ENCODE measurements at regions not wholly inside any gene's neighbourhood (a gene's known extent, or its start where the extent isn't known, plus 50 kb on each side); places are given as distances from the start of the nearest gene placed in this dataset.
"Not testable (repeated sequence)": the region's sequence is repeated elsewhere in the genome, so short reads cannot be mapped to it uniquely, and the experiment has no call there.

DNA sequence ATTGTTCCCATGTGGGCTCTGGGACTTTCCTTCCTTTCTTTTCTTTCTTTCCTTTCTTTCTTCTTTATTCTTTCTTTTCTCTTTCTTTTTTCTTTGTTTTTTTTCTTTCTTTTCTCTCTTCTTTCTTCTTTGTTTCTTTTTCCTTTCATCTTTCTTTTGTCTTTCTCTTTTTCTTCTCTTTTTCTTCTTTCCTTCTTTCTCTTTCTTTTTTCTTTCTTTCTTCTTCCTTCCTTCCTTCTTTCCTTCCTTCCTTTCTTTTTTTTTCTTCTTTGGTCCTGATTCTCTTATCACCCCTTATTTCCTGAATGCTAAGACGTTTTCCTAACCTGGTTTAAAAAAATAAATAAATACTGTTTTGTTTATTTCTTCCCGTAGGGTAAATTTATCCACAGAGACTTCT is 93.2 kb downstream of the CRLF2 start:
- H3K27me3 ChIP-seq (ENCODE audit: control insufficient read depth in 5 of 5, insufficient read depth in 4 of 5, low read length in 5 of 5), result peaks cover 0 to 8% (median 6%) of the 10 kb centered on the region in 5 donors
- no peaks in the 10 kb centered on the region for H3K9me3 ChIP-seq (ENCODE audit: control insufficient read depth in 5 of 5, low read length in 5 of 5)
- no peak overlapping the region for H3K9ac ChIP-seq (ENCODE audit: low read length in 5 of 5)
- no peak overlapping the region for H3K27ac ChIP-seq (ENCODE audit: low read depth, low read length)
- H3K4me3 ChIP-seq (ENCODE audit: low read depth in 1 of 5, low read length in 5 of 5), result no peak overlapping the region
- no peaks in the 10 kb centered on the region for H3K36me3 ChIP-seq (ENCODE audit: control insufficient read depth in 5 of 5, insufficient read depth in 5 of 5, low read length in 5 of 5)
- H3K4me1 ChIP-seq (ENCODE audit: control insufficient read depth in 5 of 5, insufficient read depth in 5 of 5, low read length in 5 of 5), result peaks cover 0 to 5% (median 0%) of the 10 kb centered on the region in 5 donors

DNA sequence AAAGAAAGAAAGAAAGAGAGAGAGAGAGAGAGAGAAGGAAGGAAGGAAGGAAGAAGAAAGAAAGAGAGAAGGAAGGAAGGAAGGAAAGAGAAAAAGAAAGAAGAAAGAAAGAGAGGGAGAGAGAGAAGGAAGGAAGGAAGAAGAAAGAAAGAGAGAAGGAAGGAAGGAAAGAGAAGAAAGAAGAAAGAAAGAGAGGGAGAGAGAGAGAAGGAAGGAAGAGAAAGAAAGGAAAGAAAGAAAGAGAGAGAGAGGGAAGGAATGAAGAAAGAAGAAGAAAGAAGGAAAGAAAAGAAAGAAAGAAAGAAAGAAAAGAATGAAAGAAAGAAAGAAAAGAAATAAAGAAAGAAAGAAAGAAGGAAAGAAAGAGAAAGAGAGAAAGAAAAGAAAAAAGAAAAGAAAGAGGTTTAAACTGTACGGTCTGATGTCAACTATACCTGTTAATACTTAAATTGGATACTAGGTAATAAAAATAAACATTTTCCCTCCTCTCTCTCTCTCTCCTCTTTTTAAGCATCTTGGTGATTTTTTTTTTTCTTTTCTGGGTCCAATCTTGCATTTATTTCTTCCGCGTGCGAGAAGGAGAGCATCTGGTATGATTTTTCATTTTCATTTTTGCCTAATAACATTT is 93.8 kb downstream of the CRLF2 start:
- no peak overlapping the region for H3K4me3 ChIP-seq (ENCODE audit: low read depth in 1 of 5, low read length in 5 of 5)
- H3K9me3 ChIP-seq (ENCODE audit: control insufficient read depth in 5 of 5, low read length in 5 of 5), result no peaks in the 10 kb centered on the region
- H3K4me1 ChIP-seq (ENCODE audit: control insufficient read depth in 5 of 5, insufficient read depth in 5 of 5, low read length in 5 of 5), result peaks cover 0 to 1% (median 0%) of the 10 kb centered on the region in 5 donors
- H3K27ac ChIP-seq (ENCODE audit: low read depth, low read length), result no peak overlapping the region
- H3K27me3 ChIP-seq (ENCODE audit: control insufficient read depth in 5 of 5, insufficient read depth in 4 of 5, low read length in 5 of 5), result peaks cover 0 to 8% (median 4%) of the 10 kb centered on the region in 5 donors
- H3K36me3 ChIP-seq (ENCODE audit: control insufficient read depth in 5 of 5, insufficient read depth in 5 of 5, low read length in 5 of 5), result no peaks in the 10 kb centered on the region
- no peak overlapping the region for H3K9ac ChIP-seq (ENCODE audit: low read length in 5 of 5)

DNA sequence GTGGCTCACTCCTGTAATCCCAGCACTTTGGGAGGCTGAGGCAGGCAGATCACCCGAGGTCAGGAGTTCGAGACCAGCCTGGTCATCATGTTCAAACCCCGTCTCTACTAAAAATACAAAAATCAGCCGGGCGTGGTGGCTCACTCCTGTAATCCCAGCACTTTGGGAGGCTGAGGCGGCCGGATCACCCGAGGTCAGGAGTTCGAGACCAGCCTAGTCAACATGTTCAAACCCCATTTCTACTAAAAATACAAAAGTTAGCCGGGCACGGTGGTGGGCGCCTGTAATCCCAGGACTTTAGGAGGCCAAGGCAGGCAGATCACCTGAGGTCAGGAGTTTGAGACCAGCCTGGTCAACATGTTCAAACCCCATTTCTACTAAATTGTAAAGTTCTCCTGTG is 97.0 kb downstream of the CRLF2 start:
- peaks cover 0 to 22% (median 12%) of the 10 kb centered on the region in 5 donors for H3K27me3 ChIP-seq (ENCODE audit: control insufficient read depth in 5 of 5, insufficient read depth in 4 of 5, low read length in 5 of 5)
- not testable (repeated sequence) for H3K27ac ChIP-seq (ENCODE audit: low read depth, low read length); H3K36me3 ChIP-seq (ENCODE audit: control insufficient read depth in 5 of 5, insufficient read depth in 5 of 5, low read length in 5 of 5); H3K9ac ChIP-seq (ENCODE audit: low read length in 5 of 5); H3K4me1 ChIP-seq (ENCODE audit: control insufficient read depth in 5 of 5, insufficient read depth in 5 of 5, low read length in 5 of 5); H3K4me3 ChIP-seq (ENCODE audit: low read depth in 1 of 5, low read length in 5 of 5); H3K9me3 ChIP-seq (ENCODE audit: control insufficient read depth in 5 of 5, low read length in 5 of 5)

DNA sequence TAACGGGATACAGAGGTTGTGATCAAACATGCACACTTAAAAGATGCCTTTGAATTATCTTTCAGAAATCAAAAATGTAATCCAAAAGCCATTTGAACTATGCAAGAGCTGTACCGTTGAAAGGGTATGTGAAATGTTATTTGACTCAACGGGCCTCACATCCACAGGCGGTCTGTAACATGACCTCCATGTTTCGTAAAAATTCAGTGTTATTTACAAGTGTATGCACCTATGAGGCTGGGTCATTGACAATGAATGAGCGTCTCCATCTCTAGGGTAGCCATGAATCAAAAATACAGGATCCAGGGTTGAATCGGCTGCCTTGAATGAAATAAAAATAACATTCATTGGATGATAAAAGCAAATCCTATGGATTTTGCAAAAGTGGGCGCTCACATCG is 100.1 kb downstream of the CRLF2 start:
- no peak overlapping the region for H3K9ac ChIP-seq (ENCODE audit: low read length in 5 of 5)
- H3K4me1 ChIP-seq (ENCODE audit: control insufficient read depth in 5 of 5, insufficient read depth in 5 of 5, low read length in 5 of 5), result no peaks in the 10 kb centered on the region
- peaks cover 4 to 30% (median 19%) of the 10 kb centered on the region in 5 donors for H3K27me3 ChIP-seq (ENCODE audit: control insufficient read depth in 5 of 5, insufficient read depth in 4 of 5, low read length in 5 of 5)
- H3K4me3 ChIP-seq (ENCODE audit: low read depth in 1 of 5, low read length in 5 of 5), result no peak overlapping the region
- peaks cover 0 to 6% (median 0%) of the 10 kb centered on the region in 5 donors for H3K9me3 ChIP-seq (ENCODE audit: control insufficient read depth in 5 of 5, low read length in 5 of 5)
- no peak overlapping the region for H3K27ac ChIP-seq (ENCODE audit: low read depth, low read length)
- no peaks in the 10 kb centered on the region for H3K36me3 ChIP-seq (ENCODE audit: control insufficient read depth in 5 of 5, insufficient read depth in 5 of 5, low read length in 5 of 5)

DNA sequence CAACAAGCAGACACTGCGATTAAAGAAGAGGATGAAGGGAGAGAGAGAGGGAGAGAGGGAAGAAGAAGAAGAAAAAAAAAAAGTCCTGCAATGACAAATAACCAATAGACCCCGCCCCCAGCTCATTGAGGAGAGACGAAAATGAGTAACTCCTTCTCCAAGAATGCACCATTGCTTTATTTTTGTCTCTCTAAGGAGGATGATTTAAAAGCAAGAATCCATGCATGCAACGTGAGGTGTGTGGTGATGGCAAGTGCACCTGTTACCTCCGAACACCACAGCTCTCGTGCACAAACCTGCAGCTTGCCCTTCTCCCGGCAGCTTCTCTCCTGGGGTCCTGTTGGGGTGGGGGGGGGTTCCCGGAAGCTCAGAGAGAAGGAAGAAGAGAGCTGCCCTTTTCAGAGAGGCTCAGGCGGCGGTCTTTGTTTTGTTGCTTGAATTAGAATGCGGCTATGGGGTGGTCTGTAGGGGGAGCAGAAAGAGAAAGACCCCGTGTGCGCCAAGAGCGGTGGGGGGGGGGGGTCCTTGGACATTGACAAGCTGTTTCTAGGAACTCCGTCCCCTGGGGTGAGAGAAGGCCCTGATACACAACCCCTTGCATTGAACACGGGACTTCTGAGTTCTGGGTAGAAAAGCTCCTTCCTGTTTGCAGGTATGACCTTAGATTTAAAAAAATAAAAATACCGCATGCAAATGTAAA is 100.7 kb downstream of the CRLF2 start:
- Histone ChIP-seq H3K9me3 (ENCODE audit: control insufficient read depth in 5 of 5, low read length in 5 of 5) (peaks cover 0 to 6% (median 0%) of the 10 kb centered on the region in 5 donors), H3K27me3 (ENCODE audit: control insufficient read depth in 5 of 5, insufficient read depth in 4 of 5, low read length in 5 of 5) (peaks cover 4 to 33% (median 19%) of the 10 kb centered on the region in 5 donors)

DNA sequence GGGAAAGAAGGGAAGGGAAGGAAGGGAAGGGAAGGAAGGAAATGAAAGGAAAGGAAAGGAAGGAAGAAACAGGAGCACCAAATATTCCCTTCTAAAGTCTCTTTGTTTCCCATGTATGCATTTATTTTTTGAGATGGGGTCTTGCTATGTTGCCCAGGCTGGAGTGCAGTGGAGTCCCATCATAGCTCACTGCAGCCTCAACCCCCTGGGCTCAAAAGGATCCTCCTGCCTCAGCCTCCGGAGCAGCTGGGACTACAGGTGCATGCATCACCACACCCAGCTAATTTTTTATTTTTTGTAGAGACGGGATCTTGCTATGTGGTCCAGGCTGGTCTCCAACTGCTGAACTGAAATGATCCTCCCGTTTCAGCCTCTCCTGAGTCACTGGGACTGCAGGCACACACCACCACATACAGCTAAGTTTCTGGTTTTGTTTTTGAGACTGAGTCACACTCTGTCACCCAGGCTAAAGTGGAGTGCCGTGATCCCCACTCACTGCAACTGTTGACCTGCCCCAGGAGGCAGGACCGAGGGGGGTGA is 102.8 kb downstream of the CRLF2 start:
- Histone ChIP-seq H3K36me3 (ENCODE audit: control insufficient read depth in 5 of 5, insufficient read depth in 5 of 5, low read length in 5 of 5) (no peaks in the 10 kb centered on the region), H3K4me1 (ENCODE audit: control insufficient read depth in 5 of 5, insufficient read depth in 5 of 5, low read length in 5 of 5) (no peaks in the 10 kb centered on the region), H3K27me3 (ENCODE audit: control insufficient read depth in 5 of 5, insufficient read depth in 4 of 5, low read length in 5 of 5) (peaks cover 4 to 38% (median 19%) of the 10 kb centered on the region in 5 donors), H3K27ac (ENCODE audit: low read depth, low read length) (no peak overlapping the region), H3K9me3 (ENCODE audit: control insufficient read depth in 5 of 5, low read length in 5 of 5) (peaks cover 0 to 6% (median 0%) of the 10 kb centered on the region in 5 donors), H3K9ac (ENCODE audit: low read length in 5 of 5) (no peak overlapping the region), H3K4me3 (ENCODE audit: low read depth in 1 of 5, low read length in 5 of 5) (no peak overlapping the region)

More for the DNA sequence above, 100.7 kb downstream of the CRLF2 start:
- no peaks in the 10 kb centered on the region for H3K4me1 ChIP-seq (ENCODE audit: control insufficient read depth in 5 of 5, insufficient read depth in 5 of 5, low read length in 5 of 5)
- no peak overlapping the region for H3K27ac ChIP-seq (ENCODE audit: low read depth, low read length)
- H3K9ac ChIP-seq (ENCODE audit: low read length in 5 of 5), result no peak overlapping the region
- H3K4me3 ChIP-seq (ENCODE audit: low read depth in 1 of 5, low read length in 5 of 5), result no peak overlapping the region
- H3K36me3 ChIP-seq (ENCODE audit: control insufficient read depth in 5 of 5, insufficient read depth in 5 of 5, low read length in 5 of 5), result no peaks in the 10 kb centered on the region

DNA sequence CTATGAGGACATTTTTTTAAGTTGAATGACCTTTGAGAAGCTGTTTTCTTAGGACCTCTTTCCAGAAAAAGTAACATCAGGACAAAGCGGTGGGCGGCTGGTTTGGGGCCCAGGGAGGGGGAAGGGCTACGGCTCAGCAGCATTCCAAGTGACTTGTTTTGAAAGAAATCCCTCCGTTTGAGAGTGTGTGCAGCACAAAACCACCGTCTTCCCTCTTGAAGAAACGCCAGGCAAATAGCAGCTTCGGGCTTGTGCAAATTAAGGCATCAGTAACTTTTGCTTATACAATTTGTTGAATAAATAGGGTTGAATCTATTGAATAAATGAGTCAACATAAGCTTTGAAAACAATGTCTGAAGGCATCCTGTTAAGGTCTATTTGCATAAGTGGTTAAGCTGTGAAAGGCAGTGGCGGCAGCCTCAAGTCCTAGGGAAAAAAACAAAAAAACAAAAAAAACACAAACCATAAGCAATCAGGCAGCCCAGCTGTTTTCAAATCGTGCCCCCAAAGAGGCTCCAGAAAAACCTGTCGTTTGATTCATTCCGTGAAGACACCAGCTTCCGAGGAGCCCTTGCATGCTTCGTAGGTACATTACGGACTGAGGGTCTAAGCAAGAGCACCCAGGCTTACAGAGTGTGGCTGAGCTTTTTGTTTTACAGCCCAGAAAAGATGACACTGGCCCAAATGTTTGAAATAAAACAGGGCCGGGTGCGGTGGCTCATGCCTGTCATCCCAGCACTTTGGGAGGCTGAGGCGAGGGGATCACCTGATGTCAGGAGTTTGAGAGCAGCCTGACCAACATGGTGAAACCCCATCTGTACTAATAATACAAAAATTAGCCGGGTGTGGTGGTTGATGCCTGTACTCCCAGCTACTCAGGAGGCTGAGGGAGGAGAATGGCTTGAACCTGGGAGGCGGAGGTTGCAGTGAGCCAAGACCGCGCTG is 103.7 kb downstream of the CRLF2 start:
- Histone ChIP-seq H3K4me3 (ENCODE audit: low read depth in 1 of 5, low read length in 5 of 5) (no peak overlapping the region), H3K4me1 (ENCODE audit: control insufficient read depth in 5 of 5, insufficient read depth in 5 of 5, low read length in 5 of 5) (no peaks in the 10 kb centered on the region), H3K9me3 (ENCODE audit: control insufficient read depth in 5 of 5, low read length in 5 of 5) (peaks cover 0 to 6% (median 0%) of the 10 kb centered on the region in 5 donors), H3K36me3 (ENCODE audit: control insufficient read depth in 5 of 5, insufficient read depth in 5 of 5, low read length in 5 of 5) (no peaks in the 10 kb centered on the region), H3K9ac (ENCODE audit: low read length in 5 of 5) (no peak overlapping the region), H3K27ac (ENCODE audit: low read depth, low read length) (no peak overlapping the region), H3K27me3 (ENCODE audit: control insufficient read depth in 5 of 5, insufficient read depth in 4 of 5, low read length in 5 of 5) (peaks cover 4 to 38% (median 19%) of the 10 kb centered on the region in 5 donors)

DNA sequence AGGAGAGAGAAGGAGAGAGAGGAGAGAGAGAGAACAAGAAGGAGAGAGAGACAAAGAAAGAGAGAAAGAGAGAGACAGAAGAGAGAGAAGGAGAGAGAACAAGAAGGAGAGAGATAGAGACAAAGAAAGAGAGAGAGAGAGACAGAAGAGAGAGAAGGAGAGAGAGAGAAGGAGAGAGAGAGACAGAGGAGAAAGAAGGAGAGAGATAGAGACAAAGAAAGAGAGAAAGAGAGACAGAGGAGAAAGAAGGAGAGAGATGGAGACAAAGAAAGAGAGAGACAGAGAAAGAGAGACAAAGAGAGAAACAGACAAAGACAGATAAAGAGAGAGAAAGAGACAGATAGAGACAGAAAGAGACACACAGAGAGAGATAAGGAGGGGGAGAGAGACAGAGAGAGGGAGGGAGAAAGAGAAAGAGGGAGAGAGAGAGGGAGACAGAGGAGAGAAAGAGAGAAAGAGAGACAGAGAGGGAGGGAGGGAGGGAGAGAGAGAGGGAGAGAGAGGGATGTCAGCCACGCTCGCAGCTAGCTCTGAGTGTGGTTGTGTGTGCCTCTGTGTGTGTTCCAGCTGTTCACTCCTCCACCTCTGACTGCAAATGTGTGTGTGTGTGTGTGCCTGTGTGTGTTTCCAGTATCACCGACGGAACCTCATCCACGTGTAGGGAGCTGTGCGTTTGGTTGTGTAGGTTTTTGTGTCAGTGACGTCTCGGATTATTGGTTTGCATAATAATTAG is 105.8 kb downstream of the CRLF2 start:
- peaks cover 8 to 39% (median 11%) of the 10 kb centered on the region in 5 donors for H3K27me3 ChIP-seq (ENCODE audit: control insufficient read depth in 5 of 5, insufficient read depth in 4 of 5, low read length in 5 of 5)

DNA sequence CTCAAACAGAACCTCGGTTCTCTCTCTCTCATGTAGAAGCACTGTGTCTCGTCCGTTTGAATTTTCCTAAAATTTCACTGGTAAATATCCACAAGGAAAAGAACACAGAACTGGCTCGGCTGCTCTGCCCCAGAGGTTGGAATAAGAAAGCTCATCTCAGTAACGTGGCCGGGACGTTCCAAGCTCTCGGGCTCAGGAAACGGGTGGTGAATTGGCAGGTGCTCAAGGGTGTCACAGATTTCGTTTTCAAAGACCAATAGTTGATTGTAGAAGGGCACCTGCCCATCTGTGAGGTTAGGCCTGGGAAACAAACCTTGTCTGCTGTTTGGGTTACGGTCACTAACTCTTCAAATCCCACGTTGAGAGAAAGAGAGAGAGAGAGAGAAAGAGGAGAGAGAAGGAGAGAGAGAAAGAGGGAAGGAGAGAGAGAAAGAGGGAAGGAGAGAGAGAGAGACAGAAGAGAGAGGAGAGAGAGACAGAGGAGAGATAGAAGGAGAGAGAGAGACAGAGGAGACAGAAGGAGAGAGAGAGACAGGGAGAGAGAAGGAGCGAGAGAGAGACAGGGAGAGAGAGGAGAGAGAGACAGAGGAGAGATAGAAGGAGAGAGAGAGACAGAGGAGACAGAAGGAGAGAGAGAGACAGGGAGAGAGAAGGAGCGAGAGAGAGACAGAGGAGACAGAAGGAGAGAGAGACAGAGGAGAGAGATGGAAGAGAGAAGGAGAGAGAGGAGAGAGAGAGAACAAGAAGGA is 106.6 kb downstream of the CRLF2 start:
- Histone ChIP-seq H3K36me3 (ENCODE audit: control insufficient read depth in 5 of 5, insufficient read depth in 5 of 5, low read length in 5 of 5) (no peaks in the 10 kb centered on the region), H3K4me3 (ENCODE audit: low read depth in 1 of 5, low read length in 5 of 5) (no peak overlapping the region), H3K9me3 (ENCODE audit: control insufficient read depth in 5 of 5, low read length in 5 of 5) (peaks cover 0 to 6% (median 0%) of the 10 kb centered on the region in 5 donors), H3K9ac (ENCODE audit: low read length in 5 of 5) (no peak overlapping the region), H3K27ac (ENCODE audit: low read depth, low read length) (no peak overlapping the region), H3K27me3 (ENCODE audit: control insufficient read depth in 5 of 5, insufficient read depth in 4 of 5, low read length in 5 of 5) (peaks cover 8 to 32% (median 8%) of the 10 kb centered on the region in 5 donors), H3K4me1 (ENCODE audit: control insufficient read depth in 5 of 5, insufficient read depth in 5 of 5, low read length in 5 of 5) (no peaks in the 10 kb centered on the region)

More for the DNA sequence above, 105.8 kb downstream of the CRLF2 start:
- H3K36me3 ChIP-seq (ENCODE audit: control insufficient read depth in 5 of 5, insufficient read depth in 5 of 5, low read length in 5 of 5), result no peaks in the 10 kb centered on the region
- peaks cover 0 to 6% (median 0%) of the 10 kb centered on the region in 5 donors for H3K9me3 ChIP-seq (ENCODE audit: control insufficient read depth in 5 of 5, low read length in 5 of 5)
- no peaks in the 10 kb centered on the region for H3K4me1 ChIP-seq (ENCODE audit: control insufficient read depth in 5 of 5, insufficient read depth in 5 of 5, low read length in 5 of 5)
- H3K9ac ChIP-seq (ENCODE audit: low read length in 5 of 5), result no peak overlapping the region
- no peak overlapping the region for H3K27ac ChIP-seq (ENCODE audit: low read depth, low read length)
- H3K4me3 ChIP-seq (ENCODE audit: low read depth in 1 of 5, low read length in 5 of 5), result no peak overlapping the region

Measured in subcutaneous abdominal adipose tissue (tissue), 5 donors.